Ammon's horn (tissue), 1 donor: ENCODE measurements at regions not wholly inside any gene's neighbourhood (a gene's known extent, or its start where the extent isn't known, plus 50 kb on each side); places are given as distances from the start of the nearest gene placed in this dataset.
"Not testable (repeated sequence)": the region's sequence is repeated elsewhere in the genome, so short reads cannot be mapped to it uniquely, and the experiment has no call there.

Experiments
- DNase-seq: peaks from one replicate; pipeline ENCODE4 v3.0.0-alpha.2; 2016; ENCODE audit warnings: low spot score

- DNase-seq: no peak
Measured at GRCh38 chr3:178205740-178206139, 330.5 kb upstream of the KCNMB2 start.

- DNase-seq: no peak
Measured at GRCh38 chr3:178206521-178206920, 329.7 kb upstream of the KCNMB2 start.

GRCh38 chr3:178207161-178207560 lies 329.1 kb upstream of the KCNMB2 start:
- not testable (repeated sequence) for DNase-seq

GRCh38 chr3:178207627-178208026 lies 328.6 kb upstream of the KCNMB2 start:
- not testable (repeated sequence) for DNase-seq

GRCh38 chr3:178209116-178209515 lies 327.1 kb upstream of the KCNMB2 start:
- DNase-seq: not testable (repeated sequence)

GRCh38 chr3:178209618-178210017 lies 326.6 kb upstream of the KCNMB2 start:
- DNase-seq: not testable (repeated sequence)

- DNase-seq: not testable (repeated sequence)
Measured at GRCh38 chr3:178211086-178211485, 325.1 kb upstream of the KCNMB2 start.

DNA sequence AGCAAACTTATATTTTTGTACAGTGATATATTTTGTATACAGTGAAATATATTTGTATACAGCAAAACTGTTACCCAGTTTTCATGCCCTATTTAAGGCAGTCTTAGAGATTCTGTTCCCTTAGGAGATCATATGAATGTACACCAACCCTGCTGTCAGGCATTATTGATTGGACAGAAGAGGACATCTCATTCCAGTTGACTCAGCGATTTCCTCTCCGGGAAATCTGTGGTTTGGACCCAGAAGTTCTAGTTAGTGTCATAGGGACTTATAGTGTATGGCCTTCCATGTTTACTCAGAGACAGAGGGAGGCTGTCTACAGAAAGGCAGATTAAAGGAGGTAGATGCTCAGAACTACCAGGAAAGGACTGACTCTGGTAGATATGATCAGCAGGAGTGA lies 318.8 kb upstream of the KCNMB2 start:
- no peak for DNase-seq

- DNase-seq: no peak
Measured at GRCh38 chr3:178218231-178218630, 318.0 kb upstream of the KCNMB2 start.

- DNase-seq: not testable (repeated sequence)
Measured at GRCh38 chr3:178219661-178220060, 316.6 kb upstream of the KCNMB2 start.

GRCh38 chr3:178223876-178224275 lies 312.4 kb upstream of the KCNMB2 start:
- no peak for DNase-seq

DNA sequence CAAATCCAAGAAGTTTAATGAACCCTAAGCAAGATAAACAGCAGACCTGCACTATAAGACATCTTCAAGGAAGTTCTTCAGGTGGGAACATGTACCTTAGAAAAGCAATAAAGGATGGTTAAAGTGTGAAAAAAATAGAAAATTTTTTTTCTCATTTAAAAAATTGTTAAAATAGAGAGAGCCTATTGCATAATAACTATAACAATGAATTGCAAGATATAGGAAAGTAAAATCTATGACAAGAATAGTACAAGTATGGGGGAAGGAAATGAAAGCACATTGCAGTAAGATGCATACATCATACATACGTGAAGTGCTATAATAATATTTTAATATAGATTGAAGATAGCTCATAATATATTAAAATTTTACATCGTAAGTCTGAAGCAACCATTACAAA lies 310.1 kb upstream of the KCNMB2 start:
- DNase-seq: no peak

- no peak for DNase-seq
Measured at GRCh38 chr3:178231645-178232044, 304.6 kb upstream of the KCNMB2 start.

DNA sequence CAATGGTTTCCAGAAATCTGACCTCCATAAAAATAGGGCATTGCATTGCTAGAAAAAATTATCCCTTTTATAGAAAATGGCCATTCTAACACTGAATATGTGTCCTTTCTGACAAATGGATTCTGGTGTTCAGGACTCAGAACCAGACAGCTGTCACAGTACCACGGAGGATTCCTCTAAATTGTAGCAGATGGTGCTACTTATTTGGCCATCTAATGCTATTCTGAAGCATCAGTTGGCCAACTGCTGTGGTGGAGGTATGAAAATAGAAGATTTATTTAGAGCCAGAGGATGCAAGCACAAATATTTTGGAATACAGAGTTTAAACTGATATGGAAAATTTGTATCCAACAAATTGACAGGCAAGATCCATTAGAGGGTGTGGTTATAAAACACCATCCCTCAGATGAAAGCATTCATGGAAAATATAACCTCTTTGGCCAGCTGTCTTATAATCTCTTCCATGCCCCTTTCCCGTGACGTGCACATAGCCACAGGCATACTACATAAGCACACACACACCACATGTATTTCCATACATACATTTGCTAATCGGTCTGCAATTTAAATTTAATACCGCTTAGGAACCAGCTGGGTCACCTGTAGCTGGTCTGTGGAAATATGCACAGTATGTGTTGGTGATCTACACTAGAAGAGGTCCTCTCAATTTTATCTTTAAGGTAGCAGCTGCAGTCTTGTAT lies 302.7 kb upstream of the KCNMB2 start:
- DNase-seq: peak; percentile 4

DNA sequence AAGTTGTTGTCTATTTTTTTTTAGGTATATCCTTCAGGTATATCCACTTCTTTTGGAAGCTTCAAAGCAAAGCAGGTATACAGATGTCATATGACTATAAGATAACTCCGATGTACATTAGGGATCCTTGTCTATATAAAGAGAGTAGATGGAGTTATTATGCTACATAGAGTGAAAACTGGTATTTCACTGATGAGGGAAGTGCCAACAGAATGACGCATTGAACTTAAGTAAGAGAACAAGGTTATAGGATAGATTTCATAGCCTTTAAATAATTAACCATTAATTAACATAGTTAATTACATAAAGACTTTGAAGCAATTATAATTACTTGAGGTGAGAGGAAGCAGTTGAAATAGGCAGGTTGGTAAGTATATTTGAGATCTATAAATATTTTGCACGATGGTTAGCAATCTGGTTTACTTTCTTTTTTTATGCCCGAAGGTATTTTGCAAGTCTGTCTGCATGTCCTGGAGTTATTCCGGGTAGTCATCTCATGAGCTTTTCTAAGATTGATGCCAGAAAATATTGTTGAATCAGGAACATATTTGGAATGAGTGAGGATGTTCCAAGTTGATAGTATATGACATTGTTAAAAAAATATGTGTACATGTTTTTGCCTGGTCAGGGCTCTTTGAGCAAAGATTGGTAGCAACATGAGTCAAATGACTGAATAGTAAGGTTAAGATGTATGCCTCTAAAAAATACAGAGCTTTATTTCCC lies 299.5 kb upstream of the KCNMB2 start:
- no peak for DNase-seq

DNA sequence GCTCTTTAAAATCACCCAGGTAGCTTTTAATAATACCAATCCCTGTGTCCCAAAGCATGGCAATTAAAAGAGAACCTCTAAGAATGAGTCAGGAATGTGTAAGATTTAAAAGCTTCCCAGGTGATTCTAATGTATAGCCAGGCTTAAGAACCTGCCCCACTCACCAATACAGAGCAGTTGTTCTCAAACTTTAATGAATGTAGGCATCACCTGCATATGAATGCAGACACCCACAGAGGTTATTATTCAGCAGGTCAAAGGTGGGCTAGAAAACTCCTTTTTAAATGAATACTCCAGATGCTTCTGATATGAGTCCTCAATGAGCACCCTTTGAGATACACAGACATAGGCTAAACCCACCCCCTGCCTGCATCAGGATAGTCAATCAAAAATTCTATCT lies 298.1 kb upstream of the KCNMB2 start:
- DNase-seq: no peak

DNA sequence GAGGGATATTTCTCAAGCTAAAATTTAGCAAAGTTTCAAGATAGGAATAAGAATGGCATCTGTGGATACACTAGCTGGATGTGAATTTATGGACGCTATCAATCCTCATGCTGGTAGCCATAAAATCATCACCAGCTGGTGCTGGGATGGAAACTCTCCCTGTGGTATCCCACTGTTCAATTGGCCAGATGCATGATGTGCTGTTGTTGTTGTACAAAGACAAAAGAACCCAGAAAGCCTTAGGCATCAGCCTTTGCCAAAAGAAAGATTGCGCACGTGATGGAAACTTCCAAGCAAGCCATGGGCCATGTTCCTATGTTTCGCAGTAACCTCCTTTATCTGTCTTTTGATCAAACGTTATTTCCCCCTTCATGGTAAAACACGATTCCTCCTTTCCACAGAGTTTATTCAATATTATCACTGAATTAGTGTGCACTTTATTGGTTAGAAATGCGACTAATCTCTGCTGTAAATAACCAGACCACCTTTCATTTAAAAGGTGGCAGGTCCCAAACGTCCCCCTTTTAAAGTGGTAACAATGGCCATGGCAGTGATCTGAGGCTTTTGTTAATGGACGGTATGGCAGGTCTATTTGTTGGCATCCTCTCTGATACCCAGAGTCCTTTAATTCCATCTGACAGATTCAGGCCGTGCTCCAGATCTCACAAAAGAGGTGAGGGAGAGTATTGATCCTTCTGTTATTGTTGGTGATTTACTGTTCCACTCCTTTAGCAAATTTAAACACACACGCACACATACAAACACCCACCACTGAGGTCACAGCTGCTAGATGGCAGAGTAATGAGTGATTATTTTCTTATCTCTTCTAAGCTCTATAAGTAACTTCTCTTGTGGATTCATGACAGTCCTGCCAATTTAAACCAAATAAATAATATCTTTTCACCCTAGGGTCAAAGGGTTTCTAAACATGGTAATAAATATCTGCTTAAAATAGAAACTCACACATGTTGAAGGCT lies 291.2 kb upstream of the KCNMB2 start:
- no peak for DNase-seq

DNA sequence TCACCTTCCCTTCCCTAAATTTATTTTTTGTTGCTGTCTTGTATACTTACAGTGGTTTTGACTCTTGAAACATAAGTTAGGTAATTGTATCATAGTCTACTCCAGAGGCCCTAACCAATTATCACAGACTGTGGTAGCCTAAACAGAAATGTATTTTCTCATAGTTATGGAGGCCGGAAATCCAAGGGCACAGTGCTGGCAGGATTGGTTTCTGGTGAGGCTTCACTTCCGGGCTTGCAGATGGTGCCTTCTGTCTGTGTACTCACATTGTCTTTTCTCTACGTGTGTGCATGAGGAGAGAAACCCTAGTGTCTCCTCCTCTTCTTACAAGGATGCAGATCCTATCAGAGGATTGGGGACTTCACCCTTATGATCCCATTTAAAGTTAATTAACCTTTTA lies 290.2 kb upstream of the KCNMB2 start:
- DNase-seq: no peak

DNA sequence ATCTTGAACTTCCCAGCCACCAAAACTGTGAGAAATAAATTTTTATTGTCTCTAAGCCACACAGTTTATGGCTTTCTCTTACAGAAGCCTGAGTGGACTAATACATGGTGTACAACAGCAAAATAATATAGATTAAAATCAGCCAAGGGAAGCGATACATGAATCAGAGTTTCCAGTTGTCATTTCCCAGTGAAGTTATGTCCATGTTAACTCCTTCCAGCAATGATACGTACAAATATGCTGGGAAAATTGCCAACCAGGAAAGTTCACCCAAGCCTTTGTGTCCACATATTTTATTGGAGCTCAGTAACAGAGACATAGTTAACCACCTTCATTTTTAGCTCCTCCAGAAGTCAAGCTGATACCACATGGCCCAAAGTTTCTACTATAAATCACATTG lies 280.9 kb upstream of the KCNMB2 start:
- DNase-seq: no peak

- no peak for DNase-seq
Measured at GRCh38 chr3:178257491-178257890, 278.7 kb upstream of the KCNMB2 start.

DNA sequence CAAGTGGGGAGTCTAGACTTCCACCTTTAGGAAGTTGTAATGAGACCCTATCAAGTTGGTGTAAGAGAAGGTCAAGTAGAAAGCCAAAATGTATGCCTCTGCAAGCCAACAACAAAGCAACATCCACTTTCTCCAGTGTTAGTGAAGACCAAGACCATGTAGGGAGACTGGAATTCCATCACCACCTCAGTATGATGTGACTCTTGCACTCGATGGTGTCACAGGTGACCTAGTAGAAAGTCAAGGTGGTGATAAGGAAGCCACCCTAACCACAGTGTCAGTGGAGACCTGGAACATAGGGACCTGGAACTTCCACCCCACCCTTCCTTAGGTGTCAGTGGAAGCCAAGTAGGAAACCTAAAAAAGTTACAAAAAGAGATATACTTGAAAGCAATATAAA lies 278.1 kb upstream of the KCNMB2 start:
- no peak for DNase-seq

DNA sequence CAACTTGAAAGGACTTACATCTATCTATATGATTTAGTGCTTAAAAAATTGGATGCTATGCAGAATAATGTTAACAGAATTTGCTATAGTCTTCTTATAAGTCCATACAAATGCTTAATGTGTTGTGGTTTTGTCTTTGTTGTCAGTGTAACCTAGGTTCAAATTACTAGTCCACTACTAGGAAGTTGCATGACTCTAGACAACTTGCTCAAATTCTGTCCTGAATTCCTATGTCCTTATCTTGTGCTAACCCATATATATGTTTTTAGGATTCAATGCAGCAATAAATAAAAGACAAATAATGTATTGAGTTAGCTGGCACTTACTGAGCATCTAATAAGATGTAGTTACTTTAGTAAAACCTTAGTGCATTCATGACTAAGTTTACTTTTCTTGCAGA lies 276.5 kb upstream of the KCNMB2 start:
- no peak for DNase-seq
